Breast epithelium (tissue), 4 donors: ENCODE measurements at regions not wholly inside any gene's neighbourhood (a gene's known extent, or its start where the extent isn't known, plus 50 kb on each side); places are given as distances from the start of the nearest gene placed in this dataset.

Experiments
- DNase-seq, 2 donors: peaks; one replicate each; pipeline ENCODE4 v3.0.0-alpha.2; 2019; ENCODE audit warnings: low spot score in 2 of 2
- H3K27ac ChIP-seq, 2 donors: fragments of 200-600 bp; sonication (generic) in 1 of 2; one replicate each; pipeline ENCODE4 v1.5.1; 2016 to 2019; ENCODE audit warnings: mild to moderate bottlenecking in 1 of 2
- H3K27me3 ChIP-seq, 2 donors: fragments of 200-600 bp; sonication (generic) in 1 of 2; one replicate each; pipeline versions ENCODE4 v1.5.1 to v1.6.0; 2017 to 2019; ENCODE audit warnings: control low read depth in 1 of 2, mild to moderate bottlenecking in 1 of 2
- H3K36me3 ChIP-seq: fragments of 200-600 bp; one replicate; pipeline ENCODE4 v1.5.1; 2019
- H3K4me1 ChIP-seq, 2 donors: fragments of 200-600 bp; sonication (generic); one replicate each; pipeline ENCODE4 v1.5.1; 2016 to 2019; ENCODE audit warnings: control low read depth in 1 of 2
- H3K4me3 ChIP-seq, 3 donors: fragments of 200-600 bp; sonication (generic); 1 replicate in 2 of 3; 2 replicates in 1 of 3; pipeline ENCODE4 v1.5.1; 2016 to 2019; ENCODE audit warnings: mild to moderate bottlenecking in 3 of 3, moderate library complexity in 2 of 3
- H3K9me3 ChIP-seq, 2 donors: fragments of 200-600 bp; sonication (generic) in 1 of 2; one replicate each; pipeline ENCODE4 v1.5.1; 2016 to 2019; ENCODE audit warnings: control low read depth in 1 of 2
- POLR2A ChIP-seq: fragments of 450-650 bp; IDR thresholded peaks from one replicate; pipeline ENCODE4 v1.6.1; 2016; ENCODE audit warnings: antibody characterized with exemption, mild to moderate bottlenecking, moderate library complexity
- POLR2AphosphoS5 ChIP-seq, 3 donors: sonication (generic); formaldehyde crosslinking; IDR thresholded peaks; one replicate each; pipeline ENCODE4 v1.6.1; 2017; ENCODE audit warnings: antibody characterized with exemption in 3 of 3
- intact Hi-C: fragments of 100-400 bp; cut with DNase I; formaldehyde crosslinking; loops from one replicate; pipeline ENCODE4 v1.15.1; 2023; ENCODE audit warnings: low total_unique reads
- TF ChIP-seq, protein P1 (sequence below), 3 donors: fragments of 450-650 bp; IDR thresholded peaks; one replicate each; pipeline ENCODE4 v1.5.1; 2016 to 2017; ENCODE audit warnings: antibody characterized with exemption in 3 of 3, mild to moderate bottlenecking in 3 of 3, moderate library complexity in 3 of 3

DNA sequence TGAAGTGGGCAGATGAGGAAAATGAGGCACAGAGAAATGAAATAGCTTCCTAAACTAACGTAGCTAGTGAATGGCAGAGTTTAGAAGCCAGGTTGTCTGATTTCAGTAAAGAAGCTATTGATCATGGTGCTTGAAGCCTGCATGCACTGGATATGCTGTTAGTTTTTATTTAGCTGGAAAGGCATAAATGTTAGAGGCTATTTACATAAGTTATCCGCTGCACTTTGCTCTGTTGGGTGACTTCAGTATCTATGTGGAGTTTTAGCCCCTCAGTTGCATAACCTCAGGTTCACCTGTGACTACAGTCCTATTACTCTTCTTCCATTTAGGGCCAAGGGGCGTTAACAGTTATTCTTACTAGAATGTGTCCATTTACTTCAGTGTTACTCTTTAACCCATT is 522.4 kb upstream of the RPS6KA3 start:
- Histone ChIP-seq H3K4me3 (no peak overlapping the region), H3K4me1 (no peaks in the 10 kb centered on the region), H3K27me3 (peaks cover 0 to 4% of the 10 kb centered on the region in 2 donors), H3K27ac (no peak overlapping the region), H3K9me3 (no peaks in the 10 kb centered on the region), H3K36me3 (no peaks in the 10 kb centered on the region)
- no peak for DNase-seq
- intact Hi-C loops = no loop called here
- TF ChIP-seq POLR2A (no peak), POLR2AphosphoS5 (IDR thresholded peaks at IDR 0.05) (no peak)
- TF ChIP-seq, protein P1, sequence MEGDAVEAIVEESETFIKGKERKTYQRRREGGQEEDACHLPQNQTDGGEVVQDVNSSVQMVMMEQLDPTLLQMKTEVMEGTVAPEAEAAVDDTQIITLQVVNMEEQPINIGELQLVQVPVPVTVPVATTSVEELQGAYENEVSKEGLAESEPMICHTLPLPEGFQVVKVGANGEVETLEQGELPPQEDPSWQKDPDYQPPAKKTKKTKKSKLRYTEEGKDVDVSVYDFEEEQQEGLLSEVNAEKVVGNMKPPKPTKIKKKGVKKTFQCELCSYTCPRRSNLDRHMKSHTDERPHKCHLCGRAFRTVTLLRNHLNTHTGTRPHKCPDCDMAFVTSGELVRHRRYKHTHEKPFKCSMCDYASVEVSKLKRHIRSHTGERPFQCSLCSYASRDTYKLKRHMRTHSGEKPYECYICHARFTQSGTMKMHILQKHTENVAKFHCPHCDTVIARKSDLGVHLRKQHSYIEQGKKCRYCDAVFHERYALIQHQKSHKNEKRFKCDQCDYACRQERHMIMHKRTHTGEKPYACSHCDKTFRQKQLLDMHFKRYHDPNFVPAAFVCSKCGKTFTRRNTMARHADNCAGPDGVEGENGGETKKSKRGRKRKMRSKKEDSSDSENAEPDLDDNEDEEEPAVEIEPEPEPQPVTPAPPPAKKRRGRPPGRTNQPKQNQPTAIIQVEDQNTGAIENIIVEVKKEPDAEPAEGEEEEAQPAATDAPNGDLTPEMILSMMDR (IDR thresholded peaks at IDR 0.05) = no peak

- Histone ChIP-seq H3K4me1 (no peaks in the 10 kb centered on the region), H3K4me3 (no peak overlapping the region), H3K27ac (no peak overlapping the region), H3K36me3 (no peaks in the 10 kb centered on the region), H3K9me3 (peaks cover 9 to 12% of the 10 kb centered on the region in 2 donors), H3K27me3 (no peaks in the 10 kb centered on the region)
- TF ChIP-seq POLR2AphosphoS5 (IDR thresholded peaks at IDR 0.05) (no peak), POLR2A (no peak)
- TF ChIP-seq, protein P1 (IDR thresholded peaks at IDR 0.05) = no peak
- no peak for DNase-seq
- intact Hi-C loops = no loop called here
These were observed 500.6 kb upstream of the RPS6KA3 start for GRCh38 chrX:20767346-20767745.

GRCh38 chrX:20756585-20756984 is 489.9 kb upstream of the RPS6KA3 start:
- H3K36me3 ChIP-seq = no peaks in the 10 kb centered on the region

GRCh38 chrX:20753076-20753475 is 486.4 kb upstream of the RPS6KA3 start:
- DNase-seq = no peak
- Histone ChIP-seq H3K4me1 (no peaks in the 10 kb centered on the region), H3K27ac (no peak overlapping the region), H3K9me3 (peaks cover 0 to 7% of the 10 kb centered on the region in 2 donors), H3K36me3 (no peaks in the 10 kb centered on the region), H3K27me3 (peaks cover 0 to 13% of the 10 kb centered on the region in 2 donors), H3K4me3 (no peak overlapping the region)
- intact Hi-C loops = no loop called here
- TF ChIP-seq POLR2A (no peak), POLR2AphosphoS5 (IDR thresholded peaks at IDR 0.05) (no peak)
- TF ChIP-seq, protein P1 (IDR thresholded peaks at IDR 0.05) = no peak

More at GRCh38 chrX:20756585-20756984, 489.9 kb upstream of the RPS6KA3 start:
- Histone ChIP-seq H3K4me1 (no peaks in the 10 kb centered on the region), H3K9me3 (peaks cover 0 to 4% of the 10 kb centered on the region in 2 donors), H3K4me3 (no peak overlapping the region), H3K27me3 (peaks cover 0 to 13% of the 10 kb centered on the region in 2 donors), H3K27ac (no peak overlapping the region)
- DNase-seq = no peak
- TF ChIP-seq POLR2A (no peak), POLR2AphosphoS5 (IDR thresholded peaks at IDR 0.05) (no peak)
- TF ChIP-seq, protein P1 (IDR thresholded peaks at IDR 0.05) = no peak
- intact Hi-C loops = no loop called here

GRCh38 chrX:20746690-20747089 is 480.0 kb upstream of the RPS6KA3 start:
- Histone ChIP-seq H3K27me3 (peaks cover 0 to 4% of the 10 kb centered on the region in 2 donors), H3K4me1 (no peaks in the 10 kb centered on the region), H3K27ac (no peak overlapping the region), H3K4me3 (no peak overlapping the region), H3K36me3 (no peaks in the 10 kb centered on the region), H3K9me3 (peaks cover 0 to 3% of the 10 kb centered on the region in 2 donors)
- no peak for DNase-seq
- TF ChIP-seq POLR2A (no peak), POLR2AphosphoS5 (IDR thresholded peaks at IDR 0.05) (no peak)
- TF ChIP-seq, protein P1 (IDR thresholded peaks at IDR 0.05) = no peak
- intact Hi-C loops = no loop called here
